H1 (cell line): ENCODE measurements at regions not wholly inside any gene's neighbourhood (a gene's known extent, or its start where the extent isn't known, plus 50 kb on each side); places are given as distances from the start of the nearest gene placed in this dataset.

Source experiments
- CBX5 ChIP-seq: fragments of 300-800, 300-1000 bp; sonication (generic); IDR thresholded peaks from 2 replicates; pipeline ENCODE4 v1.7.1; 2016; ENCODE audit warnings: antibody characterized with exemption, low read length, low read depth
- CHD2 ChIP-seq: IDR thresholded peaks from 2 replicates; pipeline ENCODE4 v1.6.1; 2012; ENCODE audit warnings: low read length, improper control_type of control experiment
- EGR1 ChIP-seq: IDR thresholded peaks from 2 replicates; pipeline ENCODE4 v1.6.1; 2011; ENCODE audit warnings: low read depth, low read length, borderline replicate concordance
- EP300 ChIP-seq, 2 experiments: IDR thresholded peaks; 1 replicate in 1 of 2; 2 replicates in 1 of 2; pipeline ENCODE4 v1.6.1; 2011 to 2012; ENCODE audit warnings: low read depth in 2 of 2, low read length in 2 of 2, mild to moderate bottlenecking in 2 of 2, borderline replicate concordance in 1 of 2, inconsistent platforms in 1 of 2, moderate library complexity in 1 of 2
- EZH2 ChIP-seq: fragments of 200-600 bp; sonication (generic); IDR thresholded peaks from 2 replicates; pipeline ENCODE4 v1.7.1; 2012; ENCODE audit warnings: low read depth, mild to moderate bottlenecking, moderate library complexity, low read length, inconsistent platforms; ENCODE audit not compliant: severe bottlenecking
- JUND ChIP-seq: IDR thresholded peaks from 2 replicates; pipeline ENCODE4 v1.6.1; 2011; ENCODE audit warnings: mild to moderate bottlenecking, improper control_type of control experiment, low read length
- NRF1 ChIP-seq: IDR thresholded peaks from 2 replicates; pipeline ENCODE4 v1.6.1; 2011; ENCODE audit warnings: mild to moderate bottlenecking, low read depth, low read length, improper control_type of control experiment
- POLR2A ChIP-seq, 2 experiments: IDR thresholded peaks; 1 replicate in 1 of 2; 2 replicates in 1 of 2; pipeline ENCODE4 v1.6.1; 2011; ENCODE audit warnings: low read depth in 2 of 2, low read length in 2 of 2, mild to moderate bottlenecking in 2 of 2; ENCODE audit errors: control extremely low read depth in 1 of 2
- RAD21 ChIP-seq, 2 experiments: IDR thresholded peaks in 1 of 2; conservative IDR thresholded peaks in 1 of 2; 2 replicates each; pipeline ENCODE4 v1.6.1; 2011; ENCODE audit warnings: low read depth in 2 of 2, low read length in 2 of 2, improper control_type of control experiment in 1 of 2, inconsistent platforms in 1 of 2, mild to moderate bottlenecking in 1 of 2, moderate library complexity in 1 of 2
- SRF ChIP-seq: IDR thresholded peaks from 2 replicates; pipeline ENCODE4 v1.6.1; 2011; ENCODE audit warnings: mild to moderate bottlenecking, low read depth, low read length, moderate library complexity
- TF ChIP-seq, protein P1 (sequence below): IDR thresholded peaks from 2 replicates; pipeline ENCODE4 v1.6.1; 2011; ENCODE audit warnings: low read length, improper control_type of control experiment
- TF ChIP-seq, protein P2 (sequence below), 3 experiments: IDR thresholded peaks; 1 replicate in 2 of 3; 2 replicates in 1 of 3; pipeline versions ENCODE4 v1.5.1 to v1.6.1; 2011; ENCODE audit warnings: low read length in 3 of 3, mild to moderate bottlenecking in 3 of 3, inconsistent platforms in 2 of 3, low read depth in 1 of 3, moderate library complexity in 1 of 3; ENCODE audit not compliant: insufficient read depth in 1 of 3; ENCODE audit errors: control extremely low read depth in 1 of 3

DNA sequence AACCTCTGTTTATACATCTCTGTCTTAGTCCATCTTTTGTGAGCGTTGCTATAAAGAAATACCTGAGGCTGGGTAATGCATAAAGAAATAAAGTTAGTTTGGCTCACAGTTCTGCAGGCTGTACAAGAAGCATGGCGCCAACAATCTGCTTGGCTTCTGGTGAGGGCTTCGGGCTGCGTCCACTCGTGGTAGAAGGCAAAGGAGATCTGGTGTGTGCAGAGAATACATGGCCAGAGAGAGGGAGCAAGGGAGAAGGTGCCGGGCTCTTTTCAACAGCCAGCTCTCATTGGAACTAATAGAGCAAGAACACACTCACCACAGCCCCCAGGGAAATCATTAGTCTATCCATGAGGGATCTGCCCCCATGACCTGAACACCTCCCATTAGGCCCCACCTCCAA is 100.3 kb upstream of the SRSF6 start:
- TF ChIP-seq CHD2 (no peak), RAD21 (IDR thresholded peaks at IDR 0.05 in 1 of 2, conservative IDR thresholded peaks at IDR 0.05 in 1 of 2; ENCODE audit: low read depth in 2 of 2, low read length in 2 of 2) (no peak), POLR2A (IDR thresholded peaks at IDR 0.05; ENCODE audit: control extremely low read depth in 1 of 2, low read depth in 2 of 2, low read length in 2 of 2) (no peak), EZH2 (no peak), CBX5 (no peak), NRF1 (no peak), EP300 (IDR thresholded peaks at IDR 0.05; ENCODE audit: borderline replicate concordance in 1 of 2, low read depth in 2 of 2, low read length in 2 of 2) (no peak), SRF (no peak), JUND (no peak), EGR1 (no peak)
- TF ChIP-seq, protein P1, sequence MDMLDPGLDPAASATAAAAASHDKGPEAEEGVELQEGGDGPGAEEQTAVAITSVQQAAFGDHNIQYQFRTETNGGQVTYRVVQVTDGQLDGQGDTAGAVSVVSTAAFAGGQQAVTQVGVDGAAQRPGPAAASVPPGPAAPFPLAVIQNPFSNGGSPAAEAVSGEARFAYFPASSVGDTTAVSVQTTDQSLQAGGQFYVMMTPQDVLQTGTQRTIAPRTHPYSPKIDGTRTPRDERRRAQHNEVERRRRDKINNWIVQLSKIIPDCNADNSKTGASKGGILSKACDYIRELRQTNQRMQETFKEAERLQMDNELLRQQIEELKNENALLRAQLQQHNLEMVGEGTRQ = no peak
- TF ChIP-seq, protein P2, sequence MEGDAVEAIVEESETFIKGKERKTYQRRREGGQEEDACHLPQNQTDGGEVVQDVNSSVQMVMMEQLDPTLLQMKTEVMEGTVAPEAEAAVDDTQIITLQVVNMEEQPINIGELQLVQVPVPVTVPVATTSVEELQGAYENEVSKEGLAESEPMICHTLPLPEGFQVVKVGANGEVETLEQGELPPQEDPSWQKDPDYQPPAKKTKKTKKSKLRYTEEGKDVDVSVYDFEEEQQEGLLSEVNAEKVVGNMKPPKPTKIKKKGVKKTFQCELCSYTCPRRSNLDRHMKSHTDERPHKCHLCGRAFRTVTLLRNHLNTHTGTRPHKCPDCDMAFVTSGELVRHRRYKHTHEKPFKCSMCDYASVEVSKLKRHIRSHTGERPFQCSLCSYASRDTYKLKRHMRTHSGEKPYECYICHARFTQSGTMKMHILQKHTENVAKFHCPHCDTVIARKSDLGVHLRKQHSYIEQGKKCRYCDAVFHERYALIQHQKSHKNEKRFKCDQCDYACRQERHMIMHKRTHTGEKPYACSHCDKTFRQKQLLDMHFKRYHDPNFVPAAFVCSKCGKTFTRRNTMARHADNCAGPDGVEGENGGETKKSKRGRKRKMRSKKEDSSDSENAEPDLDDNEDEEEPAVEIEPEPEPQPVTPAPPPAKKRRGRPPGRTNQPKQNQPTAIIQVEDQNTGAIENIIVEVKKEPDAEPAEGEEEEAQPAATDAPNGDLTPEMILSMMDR (IDR thresholded peaks at IDR 0.05; ENCODE audit: control extremely low read depth in 1 of 3, insufficient read depth in 1 of 3, low read depth in 1 of 3, low read length in 3 of 3) = no peak
